ENCODE measurements at regions not wholly inside any gene's neighbourhood (a gene's known extent, or its start where the extent isn't known, plus 50 kb on each side); places are given as distances from the start of the nearest gene placed in this dataset.

DNA sequence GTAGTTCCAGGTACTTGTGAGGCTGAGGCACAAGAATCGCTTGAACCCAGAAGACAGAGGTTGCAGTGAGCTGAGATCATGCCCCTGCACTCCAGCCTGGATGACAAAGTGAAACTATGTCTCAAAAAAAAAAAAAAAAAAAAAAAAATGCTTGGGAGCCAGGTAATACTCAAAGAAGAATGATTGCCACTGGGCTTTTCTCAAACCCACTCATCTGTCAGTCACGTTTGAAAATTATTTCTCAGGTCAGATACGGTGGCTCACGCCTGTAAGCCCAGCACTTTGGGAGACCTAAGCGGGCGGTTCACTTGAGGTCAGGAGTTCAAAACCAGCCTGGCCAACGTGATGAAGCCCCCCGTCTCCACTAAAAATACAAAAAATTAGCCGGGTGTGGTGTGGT is 155.7 kb downstream of the RELL1 start:
- Histone ChIP-seq H3K4me3 (ENCODE audit: low read length in 3 of 3) (no peak overlapping the region), H3K4me1 (ENCODE audit: control insufficient read depth in 2 of 3, insufficient read depth in 2 of 3, low read depth in 1 of 3, low read length in 3 of 3) (no peaks in the 10 kb centered on the region), H3K9ac (ENCODE audit: low read length in 3 of 3) (no peak overlapping the region), H3K9me3 (ENCODE audit: control insufficient read depth in 2 of 3, insufficient read depth in 1 of 3, low read length in 3 of 3) (no peaks in the 10 kb centered on the region), H3K36me3 (ENCODE audit: control insufficient read depth in 2 of 3, insufficient read depth in 3 of 3, low read length in 3 of 3) (no peaks in the 10 kb centered on the region), H3K27ac (ENCODE audit: low read depth in 2 of 2, low read length in 2 of 2) (no peak overlapping the region), H3K27me3 (ENCODE audit: control insufficient read depth, insufficient read depth, low read length) (no peaks in the 10 kb centered on the region)
- intact Hi-C loops (cut with DNase I): no loop called here
- FAIRE-seq (no peak), DNase-seq (no peak)
- TF ChIP-seq CTCF (IDR thresholded peaks at IDR 0.05; ENCODE audit: borderline replicate concordance, extremely low read depth, insufficient read depth): no peak

GRCh38 chr4:37528166-37528885 is 157.8 kb downstream of the RELL1 start:
- FAIRE-seq (peak; percentile 32), DNase-seq (no peak)
- Histone ChIP-seq H3K27me3 (ENCODE audit: control insufficient read depth, insufficient read depth, low read length) (no peaks in the 10 kb centered on the region), H3K27ac (ENCODE audit: low read depth in 2 of 2, low read length in 2 of 2) (no peak overlapping the region), H3K36me3 (ENCODE audit: control insufficient read depth in 2 of 3, insufficient read depth in 3 of 3, low read length in 3 of 3) (no peaks in the 10 kb centered on the region), H3K4me1 (ENCODE audit: control insufficient read depth in 2 of 3, insufficient read depth in 2 of 3, low read depth in 1 of 3, low read length in 3 of 3) (no peaks in the 10 kb centered on the region), H3K9ac (ENCODE audit: low read length in 3 of 3) (no peak overlapping the region), H3K9me3 (ENCODE audit: control insufficient read depth in 2 of 3, insufficient read depth in 1 of 3, low read length in 3 of 3) (no peaks in the 10 kb centered on the region), H3K4me3 (ENCODE audit: low read length in 3 of 3) (no peak overlapping the region)
- intact Hi-C loops (cut with DNase I): no loop called here
- TF ChIP-seq CTCF (IDR thresholded peaks at IDR 0.05; ENCODE audit: borderline replicate concordance, extremely low read depth, insufficient read depth): peak; percentile 40

DNA sequence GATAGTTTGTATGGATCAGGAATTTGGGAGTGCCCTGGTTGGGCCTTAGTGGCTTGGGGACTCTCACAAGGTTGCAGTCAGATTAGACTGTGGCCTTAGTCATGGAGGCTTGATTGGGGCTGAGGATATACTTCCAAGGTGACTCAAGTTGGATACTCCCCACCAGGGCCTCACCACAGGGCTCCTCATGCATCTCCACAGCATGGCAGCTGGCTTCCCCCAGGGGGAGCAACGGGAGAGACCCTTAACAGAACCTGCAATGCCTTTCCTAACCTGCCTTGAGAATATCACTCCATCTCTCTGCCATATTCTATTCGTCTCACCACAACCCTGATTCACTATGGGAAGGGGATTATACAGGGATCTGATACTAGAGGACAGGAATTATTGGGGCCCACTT is 161.9 kb downstream of the RELL1 start:
- Histone ChIP-seq H3K4me1 (ENCODE audit: control insufficient read depth in 2 of 3, insufficient read depth in 2 of 3, low read depth in 1 of 3, low read length in 3 of 3) (no peaks in the 10 kb centered on the region), H3K27ac (ENCODE audit: low read depth in 2 of 2, low read length in 2 of 2) (no peak overlapping the region), H3K9ac (ENCODE audit: low read length in 3 of 3) (no peak overlapping the region), H3K36me3 (ENCODE audit: control insufficient read depth in 2 of 3, insufficient read depth in 3 of 3, low read length in 3 of 3) (no peaks in the 10 kb centered on the region), H3K9me3 (ENCODE audit: control insufficient read depth in 2 of 3, insufficient read depth in 1 of 3, low read length in 3 of 3) (peaks cover 0 to 5% (median 0%) of the 10 kb centered on the region in 3 donors), H3K4me3 (ENCODE audit: low read length in 3 of 3) (no peak overlapping the region), H3K27me3 (ENCODE audit: control insufficient read depth, insufficient read depth, low read length) (no peaks in the 10 kb centered on the region)
- FAIRE-seq (no peak), DNase-seq (no peak)
- intact Hi-C loops (cut with DNase I): no loop called here
- TF ChIP-seq CTCF (IDR thresholded peaks at IDR 0.05; ENCODE audit: borderline replicate concordance, extremely low read depth, insufficient read depth): no peak

DNA sequence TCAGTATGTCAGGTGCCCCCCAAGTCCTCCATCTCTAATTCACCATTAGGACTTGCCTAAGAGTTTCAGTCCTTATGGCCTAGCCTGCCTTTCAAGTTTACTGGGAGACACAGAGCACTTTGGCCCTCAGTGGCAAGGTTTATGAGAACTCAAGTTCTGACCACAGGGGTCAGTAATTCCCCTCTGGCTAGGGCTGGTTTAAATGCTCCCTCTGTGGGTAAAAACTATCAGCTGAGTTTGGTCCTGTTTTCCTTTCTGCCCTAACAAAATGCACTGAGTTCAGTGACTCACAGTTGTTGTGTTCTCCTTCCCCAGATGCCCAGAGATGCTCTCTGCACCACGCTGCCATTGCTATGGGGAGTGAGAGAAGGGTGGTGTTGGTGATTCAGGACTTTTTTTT is 163.2 kb downstream of the RELL1 start:
- Histone ChIP-seq H3K9ac (ENCODE audit: low read length in 3 of 3) (no peak overlapping the region), H3K36me3 (ENCODE audit: control insufficient read depth in 2 of 3, insufficient read depth in 3 of 3, low read length in 3 of 3) (no peaks in the 10 kb centered on the region), H3K9me3 (ENCODE audit: control insufficient read depth in 2 of 3, insufficient read depth in 1 of 3, low read length in 3 of 3) (peaks cover 0 to 5% (median 0%) of the 10 kb centered on the region in 3 donors), H3K27me3 (ENCODE audit: control insufficient read depth, insufficient read depth, low read length) (no peaks in the 10 kb centered on the region), H3K4me1 (ENCODE audit: control insufficient read depth in 2 of 3, insufficient read depth in 2 of 3, low read depth in 1 of 3, low read length in 3 of 3) (no peaks in the 10 kb centered on the region), H3K27ac (ENCODE audit: low read depth in 2 of 2, low read length in 2 of 2) (no peak overlapping the region), H3K4me3 (ENCODE audit: low read length in 3 of 3) (no peak overlapping the region)
- no peak for DNase-seq
- FAIRE-seq: no peak
- TF ChIP-seq CTCF (IDR thresholded peaks at IDR 0.05; ENCODE audit: borderline replicate concordance, extremely low read depth, insufficient read depth): no peak
- intact Hi-C loops (cut with DNase I): no loop called here

All from kidney (tissue), 13 donors.